Trophoblast cell (in vitro differentiated cells and primary cell): ENCODE measurements at regions not wholly inside any gene's neighbourhood (a gene's known extent, or its start where the extent isn't known, plus 50 kb on each side); places are given as distances from the start of the nearest gene placed in this dataset.

ENCODE experiments used
- DNase-seq, 2 donors: peaks; one replicate each; pipeline ENCODE4 v3.0.0-alpha.2; 2016
- H2AFZ ChIP-seq: 2 replicates; pipeline ENCODE4 v1.6.1; 2013; ENCODE audit warnings: low read length, moderate library complexity, mild to moderate bottlenecking; ENCODE audit not compliant: insufficient read depth, poor library complexity
- H2AK5ac ChIP-seq: 2 replicates; pipeline ENCODE4 v1.6.1; 2013; ENCODE audit warnings: mild to moderate bottlenecking, low read length
- H2BK120ac ChIP-seq: 2 replicates; pipeline ENCODE4 v1.6.1; 2013; ENCODE audit warnings: low read length, mild to moderate bottlenecking, moderate library complexity; ENCODE audit not compliant: insufficient read depth, poor library complexity
- H2BK12ac ChIP-seq: 2 replicates; pipeline ENCODE4 v1.6.1; 2013; ENCODE audit warnings: mild to moderate bottlenecking, low read length, moderate library complexity
- H2BK5ac ChIP-seq: 2 replicates; pipeline ENCODE4 v1.6.1; 2013; ENCODE audit warnings: low read length, low read depth, moderate library complexity, mild to moderate bottlenecking; ENCODE audit not compliant: poor library complexity
- H3K14ac ChIP-seq: 2 replicates; pipeline ENCODE4 v1.6.1; 2013; ENCODE audit warnings: mild to moderate bottlenecking, low read length
- H3K18ac ChIP-seq: 2 replicates; pipeline ENCODE4 v1.6.1; 2013; ENCODE audit warnings: mild to moderate bottlenecking, low read length
- H3K23ac ChIP-seq: 2 replicates; pipeline ENCODE4 v1.6.1; 2013; ENCODE audit warnings: low read length
- H3K27ac ChIP-seq: 2 replicates; pipeline ENCODE4 v1.5.1; 2013; ENCODE audit warnings: low read depth, mild to moderate bottlenecking, inconsistent platforms, low read length, moderate library complexity
- H3K27me3 ChIP-seq: 2 replicates; pipeline ENCODE4 v1.6.1; 2013; ENCODE audit warnings: inconsistent platforms, mild to moderate bottlenecking, low read length, moderate library complexity; ENCODE audit not compliant: insufficient read depth
- H3K36me3 ChIP-seq, 2 experiments: 1 replicate in 1 of 2; 2 replicates in 1 of 2; pipeline ENCODE4 v1.6.1; 2013; ENCODE audit warnings: low read length in 2 of 2, mild to moderate bottlenecking in 2 of 2, moderate library complexity in 1 of 2; ENCODE audit not compliant: insufficient read depth in 2 of 2, control insufficient read depth in 1 of 2
- H3K4ac ChIP-seq: 2 replicates; pipeline ENCODE4 v1.6.1; 2013; ENCODE audit warnings: low read depth, mild to moderate bottlenecking, low read length, moderate library complexity
- H3K4me1 ChIP-seq, 2 experiments: 1 replicate in 1 of 2; 2 replicates in 1 of 2; pipeline ENCODE4 v1.6.1; 2013; ENCODE audit warnings: low read length in 2 of 2, mild to moderate bottlenecking in 2 of 2, moderate library complexity in 1 of 2; ENCODE audit not compliant: insufficient read depth in 2 of 2, control insufficient read depth in 1 of 2
- H3K4me2 ChIP-seq: 2 replicates; pipeline ENCODE4 v1.6.1; 2013; ENCODE audit warnings: inconsistent platforms, mild to moderate bottlenecking, low read length, moderate library complexity
- H3K4me3 ChIP-seq: 2 replicates; pipeline ENCODE4 v1.5.1; 2013; ENCODE audit warnings: mild to moderate bottlenecking, low read depth, low read length, inconsistent platforms
- H3K79me1 ChIP-seq: one replicate; pipeline ENCODE4 v1.6.1; 2013; ENCODE audit warnings: low read length
- H3K79me2 ChIP-seq: 2 replicates; pipeline ENCODE4 v1.6.1; 2013; ENCODE audit warnings: low read length, mild to moderate bottlenecking; ENCODE audit not compliant: control insufficient read depth, insufficient read depth, poor library complexity
- H3K9ac ChIP-seq: 2 replicates; pipeline ENCODE4 v1.6.1; 2013; ENCODE audit warnings: mild to moderate bottlenecking, low read length
- H3K9me3 ChIP-seq: 2 replicates; pipeline ENCODE4 v1.6.1; 2013; ENCODE audit warnings: low read depth, mild to moderate bottlenecking, control low read depth, inconsistent platforms, low read length; ENCODE audit not compliant: insufficient read depth
- H4K12ac ChIP-seq: 2 replicates; pipeline ENCODE4 v1.6.1; 2013; ENCODE audit warnings: low read depth, mild to moderate bottlenecking, low read length, moderate library complexity
- H4K8ac ChIP-seq: 2 replicates; pipeline ENCODE4 v1.6.1; 2013; ENCODE audit warnings: low read depth, mild to moderate bottlenecking, low read length, moderate library complexity
- H4K91ac ChIP-seq: one replicate; pipeline ENCODE4 v1.6.1; 2013; ENCODE audit warnings: low read depth, mild to moderate bottlenecking, low read length, moderate library complexity
- WGBS: extraction: QIAGEN DNeasy Blood & Tissue Kit; methylation state at CpG from one replicate; pipeline ENCODE4 v1.1.7; 2013; ENCODE audit warnings: missing lambda C conversion rate; ENCODE audit not compliant: insufficient read length, insufficient coverage; ENCODE audit errors: extremely low coverage; 5-methylcytosine and 5-hydroxymethylcytosine counted together

DNA sequence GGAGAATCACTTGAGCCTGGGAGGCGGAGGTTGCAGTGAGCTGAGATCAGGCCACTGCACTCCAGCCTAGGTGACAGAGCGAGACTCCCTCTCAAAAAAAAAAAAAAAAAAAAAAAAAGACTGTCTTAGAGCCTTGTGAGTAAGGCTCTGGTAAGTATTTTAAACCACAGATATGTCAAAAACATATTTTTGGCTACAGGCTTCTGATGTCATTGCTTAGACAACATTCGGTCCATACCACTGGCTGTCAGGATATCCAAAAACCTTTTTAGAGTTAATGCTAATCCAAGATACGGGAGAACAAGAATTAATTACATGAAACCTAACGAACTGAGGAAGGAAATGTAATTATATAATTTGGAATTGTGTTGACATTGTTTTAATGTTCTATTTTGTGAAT lies 999.5 kb upstream of the PABPC4L start:
- Histone ChIP-seq H3K18ac (no peak overlapping the region), H3K9me3 (no peaks in the 10 kb centered on the region), H3K4me1 (peaks cover 0 to 4% of the 10 kb centered on the region in 2 experiments), H3K23ac (no peak overlapping the region), H3K4me3 (no peak overlapping the region), H4K12ac (no peak overlapping the region), H2AK5ac (no peak overlapping the region), H4K8ac (no peak overlapping the region), H2BK5ac (no peak overlapping the region), H3K9ac (no peak overlapping the region), H3K4me2 (no peak overlapping the region), H3K79me2 (no peaks in the 10 kb centered on the region), H2BK12ac (no peak overlapping the region), H3K27ac (no peak overlapping the region), H3K14ac (no peak overlapping the region), H2AFZ (no peak overlapping the region), H4K91ac (no peak overlapping the region), H3K4ac (no peak overlapping the region), H3K36me3 (no peaks in the 10 kb centered on the region), H3K79me1 (peaks cover 2% of the 10 kb centered on the region), H3K27me3 (no peaks in the 10 kb centered on the region), H2BK120ac (no peak overlapping the region)
- no CpG with 5 or more reads among the region's 5 CpGs for WGBS
- no peak for DNase-seq

DNA sequence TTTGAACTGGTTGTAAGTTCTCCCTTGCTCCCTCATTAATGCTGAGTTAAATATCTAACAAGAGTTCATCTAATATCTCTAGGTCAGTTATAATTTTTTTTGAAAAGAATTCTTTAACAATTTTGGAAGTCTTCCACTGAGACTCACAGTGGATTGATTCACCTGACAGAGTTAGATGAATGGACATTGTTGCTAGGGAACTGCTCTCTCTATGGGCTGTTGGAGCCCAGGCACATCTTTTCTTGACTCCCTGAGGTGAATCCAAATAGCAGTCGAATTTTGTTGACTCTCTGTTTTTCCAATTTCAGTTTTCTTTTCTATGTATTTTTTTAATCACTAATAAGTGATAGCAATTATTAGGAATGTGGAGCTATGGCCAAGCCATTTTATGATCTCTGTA lies 996.1 kb upstream of the PABPC4L start:
- H3K9ac ChIP-seq: no peak overlapping the region
- no peak overlapping the region for H2BK120ac ChIP-seq
- H3K79me1 ChIP-seq: no peaks in the 10 kb centered on the region
- no peak overlapping the region for H3K4me2 ChIP-seq
- no peak overlapping the region for H4K91ac ChIP-seq
- no peaks in the 10 kb centered on the region for H3K27me3 ChIP-seq
- no peak overlapping the region for H2BK12ac ChIP-seq
- no peak overlapping the region for H2AK5ac ChIP-seq
- no peak overlapping the region for H3K4me3 ChIP-seq
- no peak overlapping the region for H2BK5ac ChIP-seq
- no CpG with 5 or more reads among the region's 1 CpG for WGBS
- no peak overlapping the region for H3K4ac ChIP-seq
- H3K9me3 ChIP-seq: peaks cover 3% of the 10 kb centered on the region
- DNase-seq: no peak
- peaks cover 0 to 3% of the 10 kb centered on the region in 2 experiments for H3K36me3 ChIP-seq
- no peaks in the 10 kb centered on the region for H3K79me2 ChIP-seq
- no peak overlapping the region for H3K18ac ChIP-seq
- H4K12ac ChIP-seq: no peak overlapping the region
- H3K4me1 ChIP-seq: no peaks in the 10 kb centered on the region
- H2AFZ ChIP-seq: no peak overlapping the region
- H3K23ac ChIP-seq: no peak overlapping the region
- H3K27ac ChIP-seq: no peak overlapping the region
- H3K14ac ChIP-seq: no peak overlapping the region
- H4K8ac ChIP-seq: no peak overlapping the region

DNA sequence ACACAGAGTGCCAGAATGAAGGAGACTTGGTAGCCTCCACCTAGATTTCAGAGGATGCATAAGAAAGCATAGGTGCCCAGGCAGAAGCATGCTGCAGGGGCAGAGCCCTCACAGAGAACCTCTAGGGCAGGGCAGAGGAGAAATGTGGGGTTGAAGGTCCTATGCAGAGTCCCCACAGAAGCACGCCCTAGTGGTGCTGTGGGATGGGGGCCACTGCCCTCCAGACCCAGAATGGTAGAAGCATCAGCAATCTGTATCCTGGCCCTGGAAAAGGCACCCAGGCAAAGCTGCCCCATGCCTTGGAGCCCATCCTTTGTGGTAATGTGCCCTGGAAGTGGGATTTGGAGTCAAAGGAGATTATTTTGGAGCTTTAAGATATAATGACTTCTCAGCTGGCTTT lies 992.9 kb upstream of the PABPC4L start:
- no peaks in the 10 kb centered on the region for H3K4me1 ChIP-seq
- H3K27ac ChIP-seq: no peak overlapping the region
- no peak overlapping the region for H4K12ac ChIP-seq
- H3K36me3 ChIP-seq: peaks cover 0 to 3% of the 10 kb centered on the region in 2 experiments
- peaks cover 3% of the 10 kb centered on the region for H3K9me3 ChIP-seq
- no peak overlapping the region for H3K18ac ChIP-seq
- H2BK120ac ChIP-seq: no peak overlapping the region
- H2AFZ ChIP-seq: no peak overlapping the region
- H2BK12ac ChIP-seq: no peak overlapping the region
- H4K8ac ChIP-seq: no peak overlapping the region
- H3K79me1 ChIP-seq: no peaks in the 10 kb centered on the region
- no CpG with 5 or more reads among the region's 1 CpG for WGBS
- H2AK5ac ChIP-seq: no peak overlapping the region
- H3K27me3 ChIP-seq: no peaks in the 10 kb centered on the region
- H4K91ac ChIP-seq: no peak overlapping the region
- no peak for DNase-seq
- no peaks in the 10 kb centered on the region for H3K79me2 ChIP-seq
- no peak overlapping the region for H2BK5ac ChIP-seq
- H3K9ac ChIP-seq: no peak overlapping the region
- peak overlapping the region; percentile 15 for H3K14ac ChIP-seq
- no peak overlapping the region for H3K23ac ChIP-seq
- no peak overlapping the region for H3K4ac ChIP-seq
- no peak overlapping the region for H3K4me3 ChIP-seq
- no peak overlapping the region for H3K4me2 ChIP-seq

- H2AK5ac ChIP-seq: no peak overlapping the region
- no peak overlapping the region for H4K8ac ChIP-seq
- no peak overlapping the region for H2BK120ac ChIP-seq
- H3K27ac ChIP-seq: no peak overlapping the region
- no peak overlapping the region for H2BK12ac ChIP-seq
- no peak overlapping the region for H4K91ac ChIP-seq
- no peaks in the 10 kb centered on the region for H3K79me2 ChIP-seq
- H3K4me1 ChIP-seq: no peaks in the 10 kb centered on the region
- H3K4ac ChIP-seq: no peak overlapping the region
- H4K12ac ChIP-seq: no peak overlapping the region
- H3K4me3 ChIP-seq: no peak overlapping the region
- H3K9ac ChIP-seq: no peak overlapping the region
- no CpG with 5 or more reads among the region's 2 CpGs for WGBS
- H3K79me1 ChIP-seq: no peaks in the 10 kb centered on the region
- no peak for DNase-seq
- no peak overlapping the region for H3K23ac ChIP-seq
- no peak overlapping the region for H2BK5ac ChIP-seq
- peaks cover 3% of the 10 kb centered on the region for H3K9me3 ChIP-seq
- no peak overlapping the region for H3K14ac ChIP-seq
- no peak overlapping the region for H3K18ac ChIP-seq
- peaks cover 0 to 3% of the 10 kb centered on the region in 2 experiments for H3K36me3 ChIP-seq
- H2AFZ ChIP-seq: no peak overlapping the region
- H3K4me2 ChIP-seq: no peak overlapping the region
- no peaks in the 10 kb centered on the region for H3K27me3 ChIP-seq
These were observed 991.4 kb upstream of the PABPC4L start for GRCh38 chr4:135192751-135193535.
